GM18873 (cell line): ENCODE measurements at regions not wholly inside any gene's neighbourhood (a gene's known extent, or its start where the extent isn't known, plus 50 kb on each side); places are given as distances from the start of the nearest gene placed in this dataset.
"Not testable (repeated sequence)": the region's sequence is repeated elsewhere in the genome, so short reads cannot be mapped to it uniquely, and the experiment has no call there.

Experiments
- ATAC-seq: cut with Tn5 transposase; IDR thresholded peaks from one replicate; pipeline ENCODE4 v1.9.1; 2021; ENCODE audit warnings: mild to moderate bottlenecking, moderate library complexity, moderate number of reproducible peaks; ENCODE audit not compliant: unreplicated experiment, low FRiP score

DNA sequence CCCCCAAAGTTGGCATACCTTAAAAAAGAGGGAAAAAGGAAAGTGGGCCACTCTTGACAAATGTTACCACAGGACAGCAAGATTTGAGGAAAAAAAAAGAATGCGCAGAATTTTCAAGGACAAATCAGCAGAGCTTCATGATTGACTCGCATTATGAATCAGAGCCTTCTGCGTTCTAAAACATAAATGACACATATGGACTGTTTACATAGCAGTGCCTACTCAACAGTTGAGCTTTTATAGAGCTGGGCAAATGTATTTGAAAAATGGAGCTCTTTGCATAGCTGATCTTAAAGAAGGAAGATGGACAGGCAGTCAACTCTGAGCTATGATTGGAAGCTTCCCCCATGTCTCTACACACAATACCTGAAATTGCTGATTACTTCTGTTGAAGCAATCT is 213.2 kb upstream of the NT5E start:
- no peak for ATAC-seq

DNA sequence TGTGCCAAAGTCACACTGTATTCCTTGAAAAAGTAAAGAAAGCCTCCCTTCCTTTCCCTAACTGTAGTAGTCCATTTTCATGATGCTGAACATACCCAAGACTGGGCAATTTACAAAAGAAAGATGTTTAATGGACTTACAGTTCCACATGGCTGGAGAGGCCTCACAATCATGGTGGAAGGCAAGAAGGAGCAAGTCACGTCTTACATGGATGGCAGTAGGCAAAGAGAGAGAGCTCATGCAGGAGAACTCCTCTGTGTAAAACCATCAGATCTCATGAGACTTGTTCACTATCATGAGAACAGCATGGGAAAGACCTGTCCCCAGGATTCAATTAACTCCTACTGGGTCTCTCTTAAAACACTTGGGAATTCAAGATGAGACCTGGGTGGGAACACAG is 222.5 kb upstream of the NT5E start:
- not testable (repeated sequence) for ATAC-seq

DNA sequence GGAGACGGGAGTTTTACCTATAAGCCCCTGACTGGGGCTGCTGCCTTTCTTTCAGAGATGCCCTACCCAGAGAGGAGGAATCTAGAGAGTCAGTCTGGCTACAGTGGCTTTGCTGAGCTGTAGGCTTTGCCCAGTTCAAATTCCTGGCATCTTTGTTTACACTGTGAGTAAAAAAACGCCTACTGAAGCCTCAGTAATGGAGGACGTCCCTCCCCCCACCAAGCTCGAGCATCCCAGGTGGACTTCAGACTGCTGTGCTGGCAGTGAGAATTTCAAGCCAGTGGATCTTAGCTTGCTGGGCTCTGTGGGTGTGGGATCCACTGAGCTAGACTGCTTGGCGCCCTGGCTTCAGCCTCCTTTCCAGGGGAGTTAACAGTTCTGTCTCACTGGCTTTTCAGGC is 237.1 kb upstream of the NT5E start:
- not testable (repeated sequence) for ATAC-seq

DNA sequence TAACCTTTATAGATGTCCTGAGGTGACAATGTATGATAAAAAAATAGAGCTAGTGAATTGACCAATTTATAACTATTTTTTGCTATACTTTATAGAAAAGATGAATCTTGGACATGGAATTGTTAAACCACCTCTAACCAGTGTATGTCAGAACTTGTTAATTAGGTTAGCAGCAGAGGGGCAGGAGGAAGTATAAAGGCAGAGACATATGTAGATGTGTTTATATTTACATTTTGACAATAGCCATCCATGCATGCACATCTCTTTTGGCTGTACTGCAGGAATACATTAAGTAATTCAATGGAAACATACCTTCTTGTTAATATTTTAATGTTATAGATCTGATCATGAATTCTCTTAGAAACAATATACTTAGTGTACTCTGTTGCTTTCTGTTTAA is 254.6 kb upstream of the NT5E start:
- ATAC-seq: no peak

DNA sequence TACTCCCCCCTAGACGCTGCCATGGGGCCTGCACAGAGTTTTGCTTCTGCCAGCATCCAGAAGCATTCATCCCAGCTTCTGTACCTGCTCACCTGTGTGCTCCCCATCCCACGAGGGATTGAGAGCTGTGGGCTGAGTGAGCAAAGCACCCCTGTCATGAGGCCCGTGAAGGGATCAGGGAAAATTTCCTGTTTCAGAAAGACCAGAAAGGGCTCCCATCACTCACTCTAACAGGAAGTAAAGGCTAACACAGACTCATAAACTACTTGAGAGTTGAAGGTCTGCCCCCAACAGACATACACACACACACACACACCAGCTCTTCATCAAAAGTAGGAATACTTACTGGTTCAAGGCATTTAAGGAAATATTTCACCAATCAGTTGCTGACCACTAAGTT is 256.5 kb upstream of the NT5E start:
- ATAC-seq: no peak

DNA sequence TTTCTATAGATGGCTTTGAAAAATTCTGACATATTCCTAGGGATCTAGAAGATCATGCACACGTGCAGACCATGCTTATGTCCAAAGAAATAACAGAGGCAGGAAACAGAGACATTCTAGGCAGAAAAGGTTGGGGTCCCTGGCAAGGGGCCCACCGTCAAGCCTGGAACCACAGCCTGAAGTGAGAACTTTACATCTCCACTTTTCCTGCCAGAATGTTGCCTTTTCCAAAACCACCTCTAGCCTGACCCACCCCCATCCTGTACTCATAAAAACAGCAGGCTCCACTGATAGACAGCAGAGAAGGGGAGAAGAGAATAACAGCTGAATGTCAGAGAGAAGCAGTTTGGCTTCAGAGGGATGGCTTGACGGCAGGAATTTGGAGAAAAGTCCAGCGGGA is 257.3 kb upstream of the NT5E start:
- ATAC-seq: no peak

DNA sequence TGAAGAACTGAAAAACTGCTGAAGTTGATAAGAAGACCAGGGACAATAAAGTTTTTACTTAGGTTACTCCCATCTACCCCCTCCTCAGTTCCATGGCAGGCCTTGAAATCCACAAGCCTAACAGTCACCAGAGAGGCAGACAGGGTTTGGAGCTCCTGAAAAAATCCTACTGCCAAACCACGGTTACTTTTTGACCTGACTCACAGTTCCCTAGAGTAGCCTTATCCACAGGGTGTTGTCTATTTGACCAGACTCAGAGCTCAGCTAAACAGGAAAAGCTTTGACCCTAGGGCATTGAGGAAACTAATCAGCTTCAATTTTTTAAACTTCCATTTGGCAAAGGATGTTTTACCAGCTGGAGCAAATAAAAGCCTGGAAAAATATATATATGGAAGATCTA is 257.7 kb upstream of the NT5E start:
- no peak for ATAC-seq

DNA sequence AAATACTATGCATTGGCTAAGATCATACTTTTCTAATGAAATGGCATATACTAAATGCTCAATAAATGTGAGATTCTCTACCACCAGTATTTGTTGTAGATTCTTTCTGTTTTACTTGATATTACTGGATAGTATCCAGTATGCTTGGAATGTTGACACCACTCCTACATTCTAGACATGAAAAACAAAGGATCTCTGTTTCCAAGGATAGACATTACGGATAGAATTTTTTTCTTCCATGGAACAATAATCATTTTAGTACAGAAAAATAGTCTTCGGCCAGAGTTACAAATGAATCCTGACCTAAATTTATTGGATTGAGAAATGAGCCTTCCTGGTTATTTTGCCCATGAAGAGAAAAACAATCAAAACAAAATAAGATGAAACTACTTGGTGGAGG is 258.2 kb upstream of the NT5E start:
- ATAC-seq: no peak

DNA sequence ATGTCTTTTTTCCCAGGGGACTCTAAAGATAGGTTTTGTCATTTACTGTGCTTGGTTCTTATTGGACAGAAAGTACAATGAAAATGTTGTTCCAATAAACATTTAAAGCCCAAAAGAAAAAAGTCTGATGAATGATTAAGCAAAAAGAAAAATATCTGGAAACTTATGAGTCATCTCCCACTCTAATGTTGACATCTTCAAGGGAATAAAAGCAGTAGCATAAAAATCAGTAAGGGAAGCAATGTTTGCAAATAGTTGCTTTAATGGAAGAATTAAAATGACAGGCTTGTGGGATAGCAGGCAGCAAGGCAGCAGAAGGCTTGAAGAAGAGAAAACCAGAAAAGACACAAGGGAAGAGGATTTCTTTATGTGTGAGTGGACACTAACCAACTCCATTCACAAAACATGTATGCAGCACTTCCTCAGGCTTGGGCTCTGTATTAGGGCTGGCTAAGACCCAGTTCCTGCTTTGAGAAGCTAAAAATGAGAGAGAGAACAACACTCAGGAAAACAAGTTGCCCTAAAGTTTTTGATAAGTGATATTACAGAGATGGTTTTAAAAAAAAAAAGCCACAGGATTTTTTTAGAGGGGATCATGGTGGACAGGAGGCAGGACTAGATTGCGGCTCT is 263.2 kb upstream of the NT5E start:
- no peak for ATAC-seq

DNA sequence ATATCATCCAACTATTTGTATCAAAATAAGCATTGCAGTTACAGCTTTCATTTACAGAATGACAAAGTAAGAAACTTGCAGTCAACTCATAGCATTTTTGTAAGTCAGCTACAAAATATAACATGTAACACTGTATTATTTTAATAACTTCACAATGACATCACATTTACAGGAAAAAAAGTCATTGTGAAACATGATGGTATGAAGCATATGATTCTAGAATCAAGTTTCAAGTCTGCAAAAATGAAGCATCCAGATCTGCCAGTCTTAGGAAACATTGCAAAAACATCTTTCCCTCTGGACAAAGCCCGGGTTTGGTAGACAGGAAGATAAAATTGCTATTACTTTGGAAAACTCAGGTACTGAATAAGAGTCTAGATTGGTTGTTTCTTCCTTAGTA is 263.9 kb upstream of the NT5E start:
- no peak for ATAC-seq

DNA sequence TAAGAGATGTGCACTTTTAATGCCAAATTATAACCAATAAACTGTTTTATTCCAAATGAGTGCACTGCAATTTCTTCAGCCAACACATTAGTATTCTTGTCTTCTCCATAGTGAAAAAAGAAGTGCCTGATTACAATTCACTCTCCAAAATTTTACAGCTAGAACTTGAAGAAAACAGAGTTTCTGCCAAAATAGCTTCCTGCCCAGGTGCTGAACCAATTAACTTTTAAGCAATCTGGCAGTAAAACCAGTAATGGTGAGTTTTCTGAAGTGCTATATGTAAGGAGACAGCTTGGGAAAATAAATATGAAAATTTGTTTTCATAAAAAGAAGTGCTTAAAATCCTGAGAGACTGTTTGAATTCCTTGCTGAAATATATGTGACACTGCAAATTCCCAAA is 266.0 kb upstream of the NT5E start:
- no peak for ATAC-seq

DNA sequence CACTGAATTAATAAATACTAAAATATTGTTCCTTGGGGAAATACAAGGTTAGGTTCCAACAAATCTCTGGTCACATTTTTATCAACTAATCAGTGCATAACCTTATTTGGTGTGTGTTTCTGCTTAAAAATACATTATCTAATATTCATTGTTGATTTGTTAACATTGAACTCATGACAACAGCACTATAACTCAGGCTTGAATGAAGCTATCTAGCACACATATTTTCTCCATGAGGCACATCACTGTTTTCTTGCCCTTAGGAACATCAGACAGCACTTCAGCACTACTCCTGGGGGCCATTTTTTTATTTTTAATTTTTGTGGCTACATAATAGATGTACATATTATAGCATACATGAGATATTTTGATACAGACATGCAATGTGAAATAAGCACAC is 277.2 kb upstream of the NT5E start:
- no peak for ATAC-seq

DNA sequence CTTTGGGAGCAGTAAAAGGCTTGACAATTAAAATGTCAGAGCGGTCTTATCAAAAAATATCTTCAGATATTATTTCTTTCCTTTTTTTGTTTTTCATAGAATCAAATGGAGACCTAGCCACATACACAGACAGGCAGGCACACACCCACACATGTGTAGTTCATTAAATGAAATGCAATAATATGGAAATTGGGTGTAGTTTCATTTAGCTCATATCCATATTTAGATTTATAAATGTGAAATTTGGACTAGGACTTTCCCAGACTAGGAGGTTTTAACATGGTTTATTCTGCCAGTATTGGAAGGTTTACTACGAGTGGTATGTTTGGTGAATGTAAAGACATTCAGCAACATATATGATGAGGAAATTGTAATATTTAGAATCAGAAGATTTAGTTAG is 277.7 kb upstream of the NT5E start:
- no peak for ATAC-seq

DNA sequence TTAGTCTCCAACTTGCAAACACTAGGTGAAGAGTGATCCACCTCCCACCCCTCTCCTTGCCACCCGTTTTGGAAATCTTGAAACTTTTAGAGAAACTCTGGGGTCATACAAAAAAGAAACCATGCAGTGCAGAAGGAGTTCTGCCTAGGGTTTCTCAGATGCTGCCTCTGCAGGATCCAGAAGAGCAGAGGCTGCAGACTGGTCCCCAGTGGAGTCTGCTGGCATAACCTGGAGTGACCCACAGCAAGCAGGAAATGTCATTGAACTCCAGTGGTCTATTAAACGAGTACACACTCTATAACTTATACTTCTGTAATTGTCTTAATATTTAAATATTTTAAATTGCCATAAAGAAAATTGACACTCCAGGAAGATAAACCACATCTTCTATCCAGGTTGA is 280.7 kb upstream of the NT5E start:
- no peak for ATAC-seq

DNA sequence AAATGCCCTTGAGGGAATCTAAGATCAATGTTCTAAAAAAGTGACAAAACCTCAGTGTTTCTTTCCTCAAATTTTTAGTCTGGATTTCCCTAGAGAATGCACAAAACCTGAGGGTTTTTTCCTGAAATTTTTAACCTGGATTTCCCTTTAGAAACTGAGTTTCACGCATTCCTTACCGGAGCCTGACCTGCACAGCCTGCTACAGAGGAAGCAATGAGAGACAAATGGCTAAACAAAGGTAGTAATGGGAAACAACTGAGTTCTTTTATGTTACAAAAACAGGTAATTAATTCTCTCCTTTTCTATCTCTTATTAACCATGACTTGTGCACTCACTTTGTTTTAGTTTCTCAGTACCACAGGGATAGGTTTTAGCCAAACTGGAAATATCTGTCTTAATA is 281.7 kb upstream of the NT5E start:
- no peak for ATAC-seq

DNA sequence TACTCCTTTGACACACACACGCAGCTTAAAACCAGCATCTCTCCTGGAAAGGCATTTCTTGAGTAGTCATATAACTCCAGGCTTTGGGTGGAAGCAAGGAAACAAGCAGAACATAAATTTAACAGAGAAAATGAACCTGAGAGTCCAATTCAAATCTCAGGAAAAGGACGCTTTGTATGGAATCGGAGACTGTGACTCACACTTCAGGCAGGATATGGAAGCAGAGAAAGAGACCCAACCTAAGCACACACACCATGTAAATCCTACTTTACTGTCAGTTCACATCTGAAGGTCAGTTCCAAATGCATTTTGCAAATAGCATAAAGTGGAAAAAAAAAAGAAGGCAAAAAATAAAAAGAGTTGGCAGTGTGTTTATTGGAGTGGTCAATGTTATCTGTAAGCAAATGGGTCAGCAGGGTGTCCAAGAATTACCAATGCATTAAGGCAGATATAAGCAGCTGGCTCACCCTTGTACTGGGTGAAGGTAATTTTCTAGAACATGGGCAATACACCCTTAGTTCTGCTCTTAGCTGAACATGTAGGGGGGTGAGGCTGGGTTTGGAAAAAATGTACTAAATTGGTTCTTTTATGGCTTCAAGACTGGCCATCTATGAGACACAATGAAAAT is 283.7 kb upstream of the NT5E start:
- no peak for ATAC-seq

DNA sequence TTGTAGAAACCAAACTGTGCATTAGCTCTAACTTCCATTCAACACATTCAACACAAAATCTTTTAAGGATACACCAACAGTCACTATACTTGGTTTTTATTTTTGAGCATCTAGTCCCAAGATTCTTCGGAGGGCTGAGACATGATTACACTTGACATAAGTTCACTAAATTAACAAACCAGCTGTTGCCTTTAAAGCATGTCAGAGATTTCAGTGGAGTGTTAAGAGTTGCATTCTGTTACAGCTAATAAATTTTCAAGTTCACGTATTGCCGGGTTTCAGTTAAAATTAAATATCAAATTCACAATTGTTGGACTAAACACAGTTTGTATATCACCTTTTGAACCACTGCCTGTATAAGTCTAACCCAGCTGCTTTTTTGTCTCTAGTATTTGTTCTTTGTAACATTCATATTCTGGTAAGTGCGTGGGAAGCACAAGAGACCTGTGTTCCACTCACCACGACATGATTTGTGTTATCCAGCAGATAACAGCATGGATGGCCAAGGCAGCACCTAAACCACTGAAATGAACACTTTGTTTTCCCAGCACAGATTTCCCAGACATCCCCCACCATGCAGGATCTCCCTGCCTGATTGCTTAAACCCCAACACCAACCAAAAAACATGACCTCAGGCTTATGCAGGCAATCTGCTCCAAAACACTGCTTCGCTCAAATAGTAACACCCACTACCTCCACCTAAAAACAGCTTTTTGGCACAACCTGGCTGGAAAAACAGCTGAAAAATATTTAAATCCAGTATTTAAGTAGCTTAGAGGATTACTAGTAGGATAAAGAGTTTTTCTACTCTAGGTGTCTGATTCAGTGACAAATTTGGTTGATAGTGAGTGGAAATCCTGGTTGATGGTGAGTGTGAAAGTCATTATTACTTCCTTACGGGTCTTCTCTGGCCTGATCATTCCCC is 286.5 kb upstream of the NT5E start:
- ATAC-seq: no peak

DNA sequence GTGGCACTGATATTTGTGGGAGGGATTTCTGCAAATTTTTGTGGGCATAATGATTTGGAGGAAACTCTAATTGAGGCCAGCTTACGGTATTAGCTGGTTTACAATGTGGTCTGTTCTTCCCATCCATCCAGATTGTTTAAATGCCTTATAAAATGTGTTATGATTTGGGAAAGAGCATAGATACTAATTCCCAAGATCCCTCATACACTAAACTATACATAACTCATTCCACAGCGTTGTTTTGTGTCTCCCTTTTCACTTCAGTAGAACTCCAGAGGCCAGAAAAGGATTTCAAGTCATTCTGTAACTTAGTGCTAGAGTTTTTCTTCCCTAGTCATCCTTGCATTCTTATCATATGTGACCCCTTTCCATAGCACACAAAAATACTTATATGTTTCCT is 292.6 kb upstream of the NT5E start:
- ATAC-seq: no peak

DNA sequence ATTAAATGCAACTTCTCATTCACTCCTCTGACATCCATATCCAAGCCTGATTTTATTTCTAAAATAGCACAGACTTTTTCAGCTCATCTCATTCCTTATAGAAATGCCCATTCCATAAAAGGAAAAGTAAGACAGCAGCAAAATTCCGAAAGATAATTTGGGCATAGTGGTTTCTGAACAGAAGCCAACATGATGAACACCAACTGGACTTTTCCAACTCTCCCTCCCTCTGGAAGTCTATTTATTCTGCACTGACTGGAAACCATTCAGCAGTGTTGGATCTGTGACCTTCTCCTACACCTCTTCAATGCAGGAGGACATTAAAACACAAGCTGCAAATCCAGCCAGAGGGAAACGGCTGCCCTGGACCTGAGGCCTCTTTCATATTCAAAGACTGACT is 306.2 kb upstream of the NT5E start:
- ATAC-seq: no peak

DNA sequence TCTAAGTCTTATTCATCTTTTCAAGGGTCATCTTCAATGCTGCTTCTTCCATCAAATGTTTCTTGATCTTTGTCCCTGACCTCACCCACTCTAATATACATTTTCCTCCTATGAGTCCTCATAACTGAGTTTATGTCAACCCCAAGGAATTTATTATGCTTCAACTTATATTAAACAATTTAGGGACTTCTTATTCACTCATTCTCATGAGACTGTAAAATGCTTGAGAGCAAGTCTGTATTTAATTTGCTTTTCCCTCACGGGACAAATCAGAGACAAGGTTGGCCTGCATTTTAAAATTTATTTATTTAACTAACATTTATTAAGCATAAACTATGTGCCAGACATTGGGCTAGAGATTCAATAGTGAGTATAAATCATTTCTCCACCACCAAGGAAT is 312.0 kb upstream of the NT5E start:
- ATAC-seq: no peak

DNA sequence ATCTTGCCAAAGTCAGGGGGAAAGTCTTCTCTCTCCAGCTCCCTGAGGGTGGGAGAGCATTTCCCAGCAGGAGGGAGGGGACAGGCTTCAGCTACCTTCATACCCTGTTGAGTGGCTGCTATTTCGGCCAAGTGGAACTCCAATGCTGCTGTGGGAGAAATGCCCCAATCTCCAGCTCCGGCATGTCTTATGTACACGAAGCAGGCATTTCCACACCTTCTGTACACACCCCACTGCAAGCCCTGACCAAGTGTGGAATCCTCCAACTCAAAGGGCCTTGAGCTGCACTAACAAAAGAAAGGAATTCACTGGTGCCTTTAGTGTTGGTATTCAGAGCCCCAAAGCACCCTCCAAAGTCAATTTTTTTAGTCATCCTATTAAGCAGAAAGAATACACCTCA is 313.6 kb upstream of the NT5E start:
- no peak for ATAC-seq
